WI38 (cell line): ENCODE measurements at regions not wholly inside any gene's neighbourhood (a gene's known extent, or its start where the extent isn't known, plus 50 kb on each side); places are given as distances from the start of the nearest gene placed in this dataset.

Source experiments
- H3K4me3 ChIP-seq: 2 replicates; pipeline ENCODE4 v1.5.1; 2011; ENCODE audit warnings: low read depth, mild to moderate bottlenecking, control low read depth, low read length
- CTCF ChIP-seq: IDR thresholded peaks from 2 replicates; pipeline ENCODE4 v1.5.1; 2012; ENCODE audit warnings: low read depth, mild to moderate bottlenecking, control low read depth, low read length

- no peak overlapping the region for H3K4me3 ChIP-seq
- no peak for TF ChIP-seq CTCF
Observed at GRCh38 chr4:41438931-41439297, 99.0 kb upstream of the LIMCH1 start.

GRCh38 chr4:41442810-41443209 lies 95.1 kb upstream of the LIMCH1 start:
- TF ChIP-seq CTCF = no peak
- no peak overlapping the region for H3K4me3 ChIP-seq

- TF ChIP-seq CTCF = no peak
- H3K4me3 ChIP-seq = no peak overlapping the region
Observed at GRCh38 chr4:41443340-41444079, 94.4 kb upstream of the LIMCH1 start.

GRCh38 chr4:41446391-41446790 lies 91.6 kb upstream of the LIMCH1 start:
- no peak overlapping the region for H3K4me3 ChIP-seq
- no peak for TF ChIP-seq CTCF

- TF ChIP-seq CTCF = no peak
- no peak overlapping the region for H3K4me3 ChIP-seq
Observed at GRCh38 chr4:41446981-41447725, 90.8 kb upstream of the LIMCH1 start.

- H3K4me3 ChIP-seq = no peak overlapping the region
- no peak for TF ChIP-seq CTCF
Observed at GRCh38 chr4:41448934-41449333, 89.0 kb upstream of the LIMCH1 start.

GRCh38 chr4:41451961-41452360 lies 86.0 kb upstream of the LIMCH1 start:
- H3K4me3 ChIP-seq = no peak overlapping the region
- TF ChIP-seq CTCF = no peak
